D721Med (cell line): ENCODE measurements at regions not wholly inside any gene's neighbourhood (a gene's known extent, or its start where the extent isn't known, plus 50 kb on each side); places are given as distances from the start of the nearest gene placed in this dataset.

ENCODE experiments used
- DNase-seq: peaks from one replicate; pipeline ENCODE4 v3.0.0; 2011; ENCODE audit warnings: low spot score; ENCODE audit not compliant: insufficient read length
- FAIRE-seq: peaks from 2 replicates; lab custom pipeline; 2011; peaks lifted over from hg19 to GRCh38; lab: Jason Lieb, UNC
- CTCF ChIP-seq: IDR thresholded peaks from 2 replicates; pipeline ENCODE4 v1.5.1; 2012; ENCODE audit warnings: mild to moderate bottlenecking, control low read depth; ENCODE audit not compliant: insufficient read depth; ENCODE audit errors: missing control alignments

- FAIRE-seq (no peak), DNase-seq (no peak)
- TF ChIP-seq CTCF = no peak
Measured at GRCh38 chr9:708182-708550, 133.3 kb upstream of the DMRT1 start.

- no peak for TF ChIP-seq CTCF
- FAIRE-seq (no peak), DNase-seq (no peak)
Measured at GRCh38 chr9:708551-709432, 132.7 kb upstream of the DMRT1 start.

GRCh38 chr9:710951-711745 is 130.3 kb upstream of the DMRT1 start:
- DNase-seq (no peak), FAIRE-seq (no peak)
- TF ChIP-seq CTCF = no peak

- no peak for DNase-seq
- TF ChIP-seq CTCF = no peak
- no peak for FAIRE-seq
Measured at GRCh38 chr9:711761-712553, 129.5 kb upstream of the DMRT1 start.

- no peak for DNase-seq
- FAIRE-seq = no peak
- no peak for TF ChIP-seq CTCF
Measured at GRCh38 chr9:712643-713042, 128.9 kb upstream of the DMRT1 start.

- FAIRE-seq = no peak
Measured at GRCh38 chr9:713091-713490, 128.4 kb upstream of the DMRT1 start.

More at GRCh38 chr9:713091-713490, 128.4 kb upstream of the DMRT1 start:
- TF ChIP-seq CTCF = no peak
- DNase-seq = no peak
